OCI-M2 (cell line): ENCODE measurements at regions not wholly inside any gene's neighbourhood (a gene's known extent, or its start where the extent isn't known, plus 50 kb on each side); places are given as distances from the start of the nearest gene placed in this dataset.

Experiments
- DNase-seq: peaks from one replicate; lab custom pipeline; 2025; ENCODE audit not compliant: unreplicated experiment; lab: John Stamatoyannopoulos, UW

DNA sequence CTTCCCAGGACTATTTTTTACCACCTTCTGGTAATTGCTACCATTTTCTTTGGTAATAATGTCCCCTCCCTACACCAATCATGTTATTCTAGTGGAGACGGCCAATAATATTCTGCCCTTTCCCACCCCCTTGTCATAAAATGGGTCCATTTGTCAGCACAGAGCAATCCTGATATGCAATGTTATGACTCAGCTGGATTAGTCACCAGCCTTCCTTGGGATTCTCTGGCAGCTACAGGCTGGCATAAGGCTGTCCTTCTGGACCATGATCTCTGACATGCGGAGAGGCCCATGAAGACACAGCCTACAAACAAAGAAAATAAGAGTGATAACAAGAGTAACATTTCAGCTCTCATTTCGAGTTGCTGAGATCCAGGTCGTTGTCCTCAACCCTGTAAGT is 222.0 kb upstream of the CPNE8 start:
- DNase-seq = no peak

GRCh38 chr12:39125566-39125965 is 220.2 kb upstream of the CPNE8 start:
- DNase-seq = no peak

DNA sequence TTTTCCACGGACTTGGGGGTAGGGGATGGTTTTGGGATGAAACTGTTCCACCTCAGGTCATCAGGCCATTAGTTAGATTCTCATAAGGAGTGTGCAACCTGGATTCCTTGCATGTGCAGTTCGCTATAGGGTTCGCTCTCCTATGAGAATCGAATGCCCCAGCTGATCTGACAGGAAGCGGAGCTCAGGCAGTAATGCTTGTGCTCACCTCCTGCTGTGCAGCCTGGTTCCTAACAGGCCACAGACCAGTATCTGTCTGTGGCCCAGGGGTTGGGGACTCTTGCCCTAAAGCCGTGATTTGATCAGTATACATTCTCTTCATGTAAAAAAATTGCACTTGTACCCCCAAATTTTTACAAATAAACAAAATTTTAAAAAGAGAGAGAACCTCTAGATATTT is 219.4 kb upstream of the CPNE8 start:
- no peak for DNase-seq

DNA sequence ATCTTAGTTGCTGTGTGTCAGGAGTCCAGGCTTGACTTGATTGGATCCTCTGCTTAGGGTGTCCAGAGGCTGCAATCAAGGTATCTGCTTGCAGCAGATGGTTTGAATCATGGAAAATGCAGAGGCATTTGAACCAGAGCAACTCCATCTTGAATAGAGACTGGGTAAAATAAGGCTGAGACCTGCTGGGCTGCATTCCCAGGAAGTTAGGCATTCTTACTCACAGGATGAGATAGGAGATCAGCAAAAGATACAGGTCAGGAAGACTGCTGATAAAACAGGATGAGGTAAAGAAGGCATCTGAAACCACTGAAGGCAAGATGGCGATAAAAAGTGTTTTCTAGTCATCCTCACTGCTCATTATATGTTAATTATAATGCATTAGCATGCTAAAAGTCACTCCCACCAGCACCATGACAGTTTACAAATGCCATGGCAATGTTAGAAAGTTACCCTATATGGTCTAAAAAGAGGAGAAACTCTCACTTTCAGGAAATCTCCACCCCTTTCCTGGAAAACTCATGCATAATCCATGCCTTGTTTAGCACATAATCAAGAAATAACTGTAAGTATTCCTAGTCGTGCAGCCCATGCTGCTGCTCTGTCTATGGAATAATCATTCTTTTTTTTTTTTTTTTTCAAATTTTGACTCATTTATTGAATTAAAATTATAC is 218.3 kb upstream of the CPNE8 start:
- no peak for DNase-seq

DNA sequence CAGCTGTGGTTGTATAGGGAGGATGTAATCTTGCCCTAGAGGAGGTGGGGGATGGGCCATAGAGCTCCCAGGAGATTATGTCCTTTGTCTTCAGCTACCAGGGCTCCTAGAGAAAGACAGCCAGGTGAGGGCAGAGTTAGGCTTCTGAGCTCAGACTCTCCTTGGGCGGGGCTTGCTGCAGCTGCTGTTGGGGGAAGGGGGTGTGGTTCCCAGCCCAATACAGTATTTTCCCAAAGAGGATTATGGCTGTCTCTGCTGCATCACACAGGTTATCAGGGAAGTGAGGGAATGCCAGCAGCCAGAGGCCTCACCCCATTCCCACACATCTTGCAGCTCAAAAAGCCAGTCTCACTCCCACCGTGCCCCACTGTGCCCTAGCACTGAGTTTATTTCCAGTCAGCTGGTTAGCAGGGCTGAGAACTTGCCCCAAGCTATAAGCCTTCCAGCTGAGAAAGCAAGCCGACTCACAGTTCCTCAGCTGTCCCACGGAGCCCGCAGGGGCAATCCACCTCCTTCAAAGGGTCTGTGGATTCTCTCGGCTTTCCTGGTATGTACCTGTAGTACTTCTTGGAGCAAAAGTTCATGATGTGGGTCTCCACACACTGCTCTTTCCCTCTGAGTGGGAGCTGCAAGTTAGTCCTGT is 217.3 kb upstream of the CPNE8 start:
- DNase-seq = no peak

GRCh38 chr12:39116861-39117260 is 211.5 kb upstream of the CPNE8 start:
- DNase-seq = no peak

DNA sequence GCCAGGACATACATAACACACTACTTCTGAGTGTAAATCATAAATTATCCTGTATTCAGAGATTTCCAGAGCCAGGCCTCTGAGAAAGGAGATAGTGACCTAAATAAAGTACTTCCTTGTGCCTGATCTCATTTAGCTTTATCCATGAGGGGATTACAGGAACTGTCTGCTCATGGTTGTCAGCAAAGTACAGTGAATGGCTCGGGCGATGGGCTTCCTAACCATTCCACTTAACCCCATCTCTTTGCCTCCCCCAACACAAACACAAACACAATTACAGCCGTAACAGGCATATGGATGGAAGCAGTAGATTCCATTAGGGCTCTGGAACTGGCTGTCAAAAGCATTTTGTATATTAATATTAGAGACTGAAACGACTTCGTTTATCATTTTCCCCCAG is 206.7 kb upstream of the CPNE8 start:
- no peak for DNase-seq

DNA sequence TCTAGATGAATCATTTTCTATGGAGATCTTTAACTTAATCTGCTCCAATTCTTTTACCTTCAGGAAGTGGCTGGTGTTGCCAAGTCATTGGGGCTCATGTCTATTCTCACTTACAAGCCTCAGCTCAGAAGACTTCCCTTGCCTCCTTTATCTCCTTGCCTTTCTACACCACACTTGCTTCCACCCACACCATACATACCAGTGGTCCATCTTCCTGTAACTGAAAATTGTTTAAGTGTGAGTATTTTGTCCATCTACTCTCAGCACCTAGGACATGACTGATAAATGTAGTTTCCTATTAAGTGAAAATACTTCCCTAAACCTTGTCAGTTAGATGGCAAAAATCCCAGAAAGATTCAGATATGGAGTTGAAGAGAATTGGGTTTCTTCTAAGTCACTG is 199.7 kb upstream of the CPNE8 start:
- no peak for DNase-seq

- peak; percentile 6 for DNase-seq
These were observed 198.3 kb upstream of the CPNE8 start for GRCh38 chr12:39103552-39104165.

GRCh38 chr12:39102474-39103209 is 197.3 kb upstream of the CPNE8 start:
- no peak for DNase-seq

GRCh38 chr12:39095636-39096330 is 190.4 kb upstream of the CPNE8 start:
- no peak for DNase-seq

GRCh38 chr12:39081910-39082309 is 176.5 kb upstream of the CPNE8 start:
- DNase-seq = no peak

GRCh38 chr12:39077226-39077625 is 171.8 kb upstream of the CPNE8 start:
- DNase-seq = no peak

DNA sequence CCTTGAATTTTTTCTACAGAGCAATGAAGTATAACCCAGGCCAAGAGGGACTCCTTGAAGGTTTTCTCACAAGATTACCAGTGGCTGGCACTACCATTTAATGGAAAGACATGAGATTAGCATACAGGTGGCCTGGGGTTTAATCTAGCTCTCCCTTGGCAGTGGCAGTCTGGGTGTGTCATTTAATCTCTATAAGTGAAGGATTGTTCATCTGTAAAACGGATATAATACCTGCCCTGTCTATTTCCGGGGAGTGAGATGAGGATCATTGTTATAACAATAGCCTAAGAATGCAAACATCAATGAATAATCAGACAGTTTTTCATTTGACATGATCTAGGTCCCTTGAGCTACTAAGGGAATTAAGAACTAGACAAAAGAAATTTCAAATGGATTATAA is 168.7 kb upstream of the CPNE8 start:
- DNase-seq = no peak

DNA sequence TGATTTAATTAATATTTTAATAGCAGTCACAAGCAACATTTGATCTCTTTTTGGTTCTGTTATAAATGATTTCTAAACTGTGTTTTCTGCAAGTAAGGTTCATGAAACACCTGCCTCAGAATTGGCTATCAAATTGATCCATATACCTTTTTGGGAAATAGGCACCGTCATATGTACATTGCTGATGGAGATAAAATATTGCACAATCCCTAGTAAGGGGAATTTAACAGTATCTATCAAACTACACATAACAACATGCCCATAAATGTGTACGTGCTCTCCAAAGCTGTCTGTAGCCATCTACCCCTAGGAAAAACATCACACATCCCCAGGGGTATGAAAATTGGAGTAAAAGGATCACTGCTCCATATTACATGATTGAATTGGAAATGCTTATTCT is 167.3 kb upstream of the CPNE8 start:
- no peak for DNase-seq

DNA sequence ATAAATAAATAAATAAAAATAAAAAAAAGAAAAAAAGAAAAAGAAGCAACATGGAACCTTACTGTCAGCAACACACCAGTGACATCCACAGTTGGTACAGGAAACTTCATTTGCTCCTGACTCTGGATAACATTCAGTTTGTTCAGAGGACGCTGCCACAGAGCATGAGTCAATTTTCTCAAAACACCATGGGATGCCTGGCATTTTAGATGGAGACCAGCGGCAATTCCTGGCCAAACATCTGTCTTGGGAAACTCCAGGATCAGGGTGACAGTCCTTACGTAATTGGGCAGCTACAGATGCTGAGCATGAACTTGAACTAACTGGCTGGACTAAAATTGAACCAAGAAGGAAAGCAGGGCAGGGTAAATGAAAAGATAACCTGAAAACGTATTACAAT is 166.2 kb upstream of the CPNE8 start:
- no peak for DNase-seq

GRCh38 chr12:39070775-39071174 is 165.4 kb upstream of the CPNE8 start:
- DNase-seq = no peak

DNA sequence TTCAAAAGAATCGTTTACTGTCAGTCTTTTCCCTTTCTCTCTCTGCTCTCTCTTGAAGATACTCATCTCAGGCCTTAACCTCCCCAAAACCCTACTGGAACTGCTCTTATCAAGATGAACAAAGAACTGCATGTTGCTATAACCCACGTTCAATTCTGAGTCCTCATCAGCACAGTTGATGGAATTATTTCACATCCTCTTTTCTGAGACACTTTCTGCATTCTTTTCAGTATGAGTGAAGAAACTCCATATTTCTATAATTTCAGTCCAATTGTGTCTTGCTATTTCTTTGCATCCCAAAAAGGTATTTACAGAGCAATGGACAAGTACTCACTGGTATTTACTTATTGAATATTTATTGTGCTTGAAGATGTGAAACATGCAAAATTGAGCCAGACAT is 160.1 kb upstream of the CPNE8 start:
- DNase-seq = no peak

DNA sequence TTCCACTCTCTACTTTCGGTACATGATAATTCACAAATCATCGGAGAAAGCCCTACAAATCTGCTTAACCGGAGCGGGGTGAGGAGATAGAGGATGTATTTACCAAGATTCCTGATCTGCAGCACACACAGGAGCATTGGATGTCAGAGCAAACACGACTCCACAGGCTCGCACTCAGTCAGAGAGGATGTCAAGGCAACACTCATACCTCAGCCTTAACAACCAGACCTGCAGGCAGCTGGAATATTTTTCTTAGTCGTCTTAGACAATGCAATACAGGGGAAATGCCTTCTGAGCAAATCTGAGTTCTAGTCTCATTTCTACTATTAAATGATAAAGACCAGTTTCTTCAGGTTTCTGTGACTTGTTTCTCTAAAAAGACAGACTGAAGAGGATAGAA is 159.3 kb upstream of the CPNE8 start:
- DNase-seq = no peak

- no peak for DNase-seq
These were observed 157.0 kb upstream of the CPNE8 start for GRCh38 chr12:39062266-39062996.

- DNase-seq = no peak
These were observed 156.2 kb upstream of the CPNE8 start for GRCh38 chr12:39061576-39061975.
